Right lung (tissue), 2 donors: ENCODE measurements at regions not wholly inside any gene's neighbourhood (a gene's known extent, or its start where the extent isn't known, plus 50 kb on each side); places are given as distances from the start of the nearest gene placed in this dataset.
"Not testable (repeated sequence)": the region's sequence is repeated elsewhere in the genome, so short reads cannot be mapped to it uniquely, and the experiment has no call there.

Experiments
- DNase-seq, 2 donors: peaks; one replicate each; pipeline ENCODE4 v3.0.0-alpha.2; 2013

GRCh38 chr7:106450716-106451115 lies 165.9 kb upstream of the NAMPT start:
- no peak for DNase-seq

- no peak for DNase-seq
These were observed 164.4 kb upstream of the NAMPT start for GRCh38 chr7:106448992-106449859.

- DNase-seq, result no peak
These were observed 163.7 kb upstream of the NAMPT start for GRCh38 chr7:106448346-106448991.

GRCh38 chr7:106447318-106447847 lies 162.6 kb upstream of the NAMPT start:
- DNase-seq, result no peak

GRCh38 chr7:106445366-106445765 lies 160.6 kb upstream of the NAMPT start:
- DNase-seq, result not testable (repeated sequence)

GRCh38 chr7:106444068-106444655 lies 159.4 kb upstream of the NAMPT start:
- no peak for DNase-seq

GRCh38 chr7:106443156-106443555 lies 158.4 kb upstream of the NAMPT start:
- no peak for DNase-seq

GRCh38 chr7:106442476-106442875 lies 157.7 kb upstream of the NAMPT start:
- DNase-seq, result no peak

- not testable (repeated sequence) for DNase-seq
These were observed 156.6 kb upstream of the NAMPT start for GRCh38 chr7:106441343-106441742.

GRCh38 chr7:106436933-106437332 lies 152.2 kb upstream of the NAMPT start:
- not testable (repeated sequence) for DNase-seq

GRCh38 chr7:106433377-106433776 lies 148.6 kb upstream of the NAMPT start:
- no peak for DNase-seq

GRCh38 chr7:106430535-106431455 lies 146.0 kb upstream of the NAMPT start:
- DNase-seq, result no peak

GRCh38 chr7:106430103-106430502 lies 145.3 kb upstream of the NAMPT start:
- no peak for DNase-seq

GRCh38 chr7:106426803-106427202 lies 142.0 kb upstream of the NAMPT start:
- no peak for DNase-seq

GRCh38 chr7:106425017-106425719 lies 140.4 kb upstream of the NAMPT start:
- peak; percentile 89 to 94 for DNase-seq

GRCh38 chr7:106424476-106425016 lies 139.8 kb upstream of the NAMPT start:
- no peak for DNase-seq

GRCh38 chr7:106423821-106424475 lies 139.2 kb upstream of the NAMPT start:
- DNase-seq, result no peak

GRCh38 chr7:106423111-106423510 lies 138.3 kb upstream of the NAMPT start:
- no peak for DNase-seq

GRCh38 chr7:106421181-106421762 lies 136.5 kb upstream of the NAMPT start:
- peak; percentile 84 to 88 for DNase-seq

GRCh38 chr7:106420736-106421135 lies 136.0 kb upstream of the NAMPT start:
- no peak for DNase-seq
